GM18870 (cell line): ENCODE measurements at regions not wholly inside any gene's neighbourhood (a gene's known extent, or its start where the extent isn't known, plus 50 kb on each side); places are given as distances from the start of the nearest gene placed in this dataset.

Experiments
- ATAC-seq: cut with Tn5 transposase; IDR thresholded peaks from one replicate; pipeline ENCODE4 v1.9.1; 2021; ENCODE audit warnings: moderate library complexity; ENCODE audit not compliant: unreplicated experiment

DNA sequence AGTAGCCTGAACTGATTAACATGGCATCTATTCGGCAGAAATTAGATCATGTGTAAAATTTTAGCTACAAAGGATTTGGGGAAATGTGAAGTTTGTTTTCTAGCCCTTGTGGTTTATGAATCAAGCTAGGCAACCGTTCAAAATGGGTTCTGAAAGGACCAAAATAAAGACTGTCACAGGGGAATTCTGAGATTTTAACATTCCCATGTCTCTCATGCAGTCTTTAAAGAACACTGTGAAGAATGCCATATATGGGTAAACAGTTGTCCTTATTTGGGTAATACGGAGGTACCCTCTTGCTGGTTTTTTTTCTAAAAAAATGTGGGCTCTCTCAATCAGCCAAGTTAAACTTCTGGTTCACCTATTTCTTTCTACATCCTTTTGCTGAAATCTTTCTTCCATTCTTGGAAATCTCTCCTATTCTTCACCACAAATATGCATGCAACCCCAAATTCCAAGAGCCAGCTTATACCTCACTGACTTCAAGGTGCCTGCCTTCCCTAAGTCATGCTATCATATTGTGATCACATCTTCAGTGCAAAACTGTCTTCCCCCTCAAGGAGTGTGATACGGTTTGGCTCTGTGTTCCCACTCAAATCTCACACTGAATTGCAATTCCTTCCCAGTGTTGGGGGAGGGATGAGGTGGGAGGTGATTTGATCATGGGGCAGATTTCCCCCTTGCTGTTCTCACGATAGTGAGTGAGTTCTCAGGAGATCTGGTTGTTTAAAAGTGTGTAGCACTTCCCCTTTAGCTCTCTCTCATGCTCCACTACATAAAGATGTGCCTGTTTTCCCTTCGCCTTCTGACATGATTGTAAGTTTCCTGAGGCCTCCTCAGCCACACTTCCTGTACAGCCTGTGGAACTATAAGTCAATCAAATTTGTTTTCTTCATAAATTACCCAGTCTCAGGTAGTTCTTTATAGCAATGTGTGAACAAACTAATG, 308.7 kb downstream of the TTLL7 start:
- ATAC-seq, result no peak

DNA sequence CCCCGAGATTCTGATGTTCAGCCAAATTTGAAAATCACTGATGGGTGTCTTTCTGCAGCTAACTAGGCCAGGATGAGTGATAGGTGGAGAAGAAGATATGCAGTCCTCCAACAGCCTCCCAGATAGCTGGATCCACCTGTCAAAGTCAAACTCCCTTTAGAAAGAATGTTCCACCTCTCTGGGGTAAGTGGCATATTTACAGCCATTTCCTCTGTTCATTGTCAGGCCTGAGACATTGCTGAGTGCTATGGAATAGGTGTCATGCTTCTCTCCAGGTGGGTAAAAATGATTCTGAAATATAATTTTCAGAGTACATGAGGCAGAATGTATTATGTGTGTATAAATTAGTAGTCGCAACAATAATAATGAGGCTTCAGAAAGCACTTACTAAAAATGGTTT, 316.8 kb downstream of the TTLL7 start:
- ATAC-seq, result no peak

DNA sequence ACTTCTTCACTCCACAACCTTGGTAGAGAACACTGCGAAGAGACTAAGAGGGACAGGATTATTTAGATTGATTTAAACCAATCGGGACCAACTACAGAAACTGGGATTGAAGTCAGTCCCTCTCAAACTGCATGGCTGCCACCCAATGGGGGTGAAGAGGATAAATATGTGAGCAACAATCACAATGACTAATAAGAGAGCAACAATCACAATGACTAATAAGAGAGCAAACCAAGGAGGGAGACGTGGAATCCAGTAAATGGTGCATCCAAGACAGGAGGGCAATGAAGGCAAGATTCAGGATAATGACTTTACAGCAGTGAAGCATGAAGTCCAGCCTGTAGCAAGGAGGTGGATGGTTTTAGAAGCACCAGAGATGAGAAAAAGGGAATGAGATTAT, 322.8 kb downstream of the TTLL7 start:
- no peak for ATAC-seq

DNA sequence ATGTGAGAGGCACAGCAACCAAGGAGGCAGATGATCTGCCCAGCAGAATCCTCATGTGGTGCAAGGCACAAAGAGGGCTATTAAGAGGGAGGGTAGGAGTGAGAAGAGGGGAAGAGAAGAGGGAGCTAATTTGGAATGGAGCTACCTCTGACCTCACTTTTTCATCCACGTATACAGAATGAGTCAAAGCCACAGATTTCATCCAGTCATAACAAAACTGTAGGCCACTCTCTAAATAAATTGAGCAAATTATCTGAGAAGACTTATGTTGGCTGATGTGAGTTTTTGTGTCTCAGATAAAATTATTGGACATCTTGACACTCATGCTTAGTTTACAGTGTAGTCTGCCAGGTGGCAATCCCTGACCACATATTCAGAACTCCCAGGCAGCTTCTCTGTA, 325.6 kb downstream of the TTLL7 start:
- ATAC-seq, result peak; percentile 75

DNA sequence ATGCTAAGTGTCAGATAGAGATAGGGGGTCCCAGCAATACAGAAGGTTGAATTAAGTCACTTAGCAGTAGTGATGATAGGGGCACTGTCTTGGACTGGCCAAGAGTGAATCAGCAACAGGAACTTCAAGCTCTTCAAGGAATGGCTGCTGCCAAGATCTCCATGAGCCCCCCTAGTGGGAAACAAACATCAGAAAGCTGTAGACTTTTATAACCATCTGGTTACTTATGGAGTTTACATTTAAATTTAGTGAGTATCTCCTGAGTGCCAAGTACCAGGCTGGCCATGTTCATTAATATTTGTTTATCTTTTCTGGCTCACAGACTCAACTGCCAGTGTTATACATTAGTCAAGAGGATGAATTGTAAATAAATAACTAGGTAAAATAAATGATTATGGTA, 327.3 kb downstream of the TTLL7 start:
- no peak for ATAC-seq

DNA sequence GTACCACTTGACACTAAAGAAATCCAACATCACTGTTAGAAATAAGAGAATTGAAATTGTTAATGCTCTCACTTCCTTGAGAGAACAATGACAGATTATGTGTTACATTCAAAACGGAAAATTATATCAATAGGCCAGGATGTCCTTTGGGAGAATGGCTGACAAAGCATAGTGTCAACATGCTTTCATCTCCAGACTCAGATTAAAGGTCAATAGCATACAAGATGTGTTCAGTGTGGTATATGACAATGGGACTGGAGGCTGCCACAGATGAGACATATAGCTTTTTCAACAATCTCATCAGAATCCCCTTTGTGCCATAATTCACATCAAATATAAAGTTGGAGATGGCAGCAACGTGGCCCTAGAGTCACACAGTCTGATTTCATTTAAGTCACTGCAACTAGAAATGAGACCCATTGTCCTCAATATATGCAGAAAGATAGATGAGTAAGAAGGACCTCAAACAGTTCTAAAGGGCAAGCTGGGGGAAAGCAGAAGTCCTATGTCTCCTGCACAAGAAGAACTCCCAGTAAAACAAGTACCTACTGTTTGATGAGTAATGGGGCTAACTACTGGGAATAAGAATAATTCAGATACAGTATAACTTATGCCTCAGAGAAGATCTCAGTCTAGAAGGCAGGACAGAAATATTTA, 327.9 kb downstream of the TTLL7 start:
- no peak for ATAC-seq

DNA sequence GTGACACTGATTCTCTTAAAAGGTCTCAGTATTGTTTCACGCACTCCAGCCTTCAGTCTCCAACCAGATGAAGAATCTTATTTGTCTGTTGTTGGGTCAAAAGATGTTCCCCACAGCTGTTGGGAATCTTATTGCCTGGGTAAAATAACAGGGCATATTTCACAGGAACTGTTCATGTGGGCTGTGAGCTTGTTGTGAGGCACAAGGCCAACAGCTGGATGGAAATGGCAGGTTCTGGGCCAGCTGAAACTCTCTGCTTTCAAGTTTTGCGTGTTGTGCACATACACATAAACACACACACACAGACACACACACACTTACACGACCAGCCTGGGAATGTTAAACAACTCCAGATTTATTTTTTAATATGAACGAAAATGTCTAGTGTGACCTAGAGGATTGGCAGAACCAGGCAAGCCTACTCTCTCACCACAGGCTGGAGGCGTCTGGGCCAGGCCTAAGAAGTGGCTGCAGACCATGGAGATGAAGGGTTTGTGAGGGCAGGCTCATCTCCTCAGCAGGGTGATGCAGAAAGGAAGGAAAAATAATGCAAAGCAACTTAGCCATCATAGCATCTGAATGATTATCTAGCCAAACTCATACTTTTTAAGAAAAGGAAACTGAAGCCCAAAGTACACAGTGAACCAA, 357.0 kb downstream of the TTLL7 start:
- no peak for ATAC-seq

DNA sequence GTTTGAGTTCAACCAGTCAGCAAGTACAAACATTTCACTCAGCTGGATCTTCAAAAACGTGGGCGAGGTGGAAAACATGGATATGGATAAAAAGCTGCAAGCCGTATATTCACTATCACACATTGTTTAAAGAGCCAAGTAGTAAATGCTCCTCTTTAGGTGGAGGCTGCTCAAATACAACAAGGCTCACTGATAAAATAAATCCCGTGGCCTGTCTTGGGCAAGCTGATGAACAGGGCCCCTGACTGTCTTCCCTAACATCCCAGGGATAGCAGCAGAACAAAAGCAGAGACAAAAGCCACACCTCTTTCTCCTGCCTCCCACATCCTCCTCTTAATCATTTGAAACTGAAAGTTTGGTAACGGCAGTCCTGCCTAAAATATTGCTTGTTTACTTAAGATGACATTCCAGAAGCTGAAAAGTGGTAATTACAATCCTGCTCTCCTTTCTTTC, 357.7 kb downstream of the TTLL7 start:
- ATAC-seq, result no peak

DNA sequence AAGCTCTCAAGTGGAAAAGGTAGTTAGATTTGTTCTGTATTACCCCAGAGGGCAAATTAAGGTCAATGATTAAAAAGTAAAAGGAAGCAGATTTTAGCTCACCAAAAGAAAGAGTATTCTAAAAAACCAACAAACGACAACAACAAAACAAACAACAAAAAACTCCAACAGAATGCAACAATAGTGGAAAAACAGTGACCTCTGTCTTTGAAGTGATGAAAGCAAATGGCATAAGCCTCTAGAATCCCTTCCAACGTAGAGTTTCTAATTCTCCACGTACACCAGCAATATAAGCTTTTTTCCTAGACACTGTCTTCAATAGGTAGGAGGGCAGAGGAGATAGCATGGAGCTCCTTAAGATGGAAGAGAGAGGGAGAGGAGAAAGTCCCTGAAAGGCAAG, 359.1 kb downstream of the TTLL7 start:
- no peak for ATAC-seq

DNA sequence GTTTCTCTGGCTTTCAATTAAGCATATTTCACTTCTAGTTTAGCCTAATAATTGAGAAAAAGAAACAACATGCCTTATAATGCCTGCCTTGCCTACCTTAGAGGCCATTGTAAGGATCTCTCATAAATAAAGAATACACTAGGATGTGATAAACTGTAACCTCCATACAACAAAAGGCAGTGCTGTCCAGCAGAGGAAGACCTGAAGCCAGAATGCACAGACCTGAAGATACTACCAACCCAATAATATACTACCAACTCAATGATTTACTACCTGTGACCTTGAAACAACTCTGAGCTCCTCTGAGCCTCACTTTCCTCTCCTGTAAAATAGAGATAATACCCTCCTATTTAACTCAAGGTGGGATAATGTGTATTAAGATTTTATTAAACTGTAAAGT, 361.3 kb downstream of the TTLL7 start:
- no peak for ATAC-seq

DNA sequence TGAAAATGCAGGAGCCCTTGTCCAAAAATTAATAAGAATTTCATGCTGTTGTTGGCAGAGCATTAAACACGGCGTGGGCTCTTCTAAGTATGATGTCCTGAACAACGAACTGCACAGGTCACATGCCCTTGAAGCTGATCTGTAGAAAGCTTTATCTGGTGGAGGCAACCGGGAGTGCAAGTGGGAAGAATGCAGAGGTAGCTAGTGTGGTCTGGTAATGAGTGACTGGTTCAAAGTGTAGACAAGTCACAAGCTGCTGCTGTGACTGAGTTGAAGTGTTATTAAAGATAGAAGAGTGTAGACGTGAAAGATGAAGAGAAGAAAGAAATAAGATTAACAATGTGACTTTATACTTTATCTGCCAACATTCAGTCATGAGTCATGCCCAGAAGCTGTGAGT, 361.9 kb downstream of the TTLL7 start:
- no peak for ATAC-seq

DNA sequence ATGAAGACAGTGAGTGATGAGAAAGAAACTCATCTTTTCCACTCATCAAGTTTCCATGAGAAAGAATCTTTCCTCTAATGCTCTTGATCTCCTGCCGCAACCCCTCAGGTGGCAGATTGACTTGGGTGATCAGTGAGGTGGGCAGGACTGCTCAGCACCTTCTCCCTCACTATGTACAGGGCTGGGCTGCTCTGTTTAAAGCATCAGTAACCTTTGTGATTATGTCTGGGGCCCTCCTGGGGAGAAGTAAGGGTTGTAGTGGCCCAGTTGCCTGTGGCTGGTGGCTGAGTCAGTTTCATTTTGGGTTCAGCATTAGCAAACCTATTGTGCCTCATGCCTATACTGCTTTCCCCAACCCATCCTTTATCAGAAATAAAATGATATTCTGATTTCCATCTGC, 366.0 kb downstream of the TTLL7 start:
- no peak for ATAC-seq

DNA sequence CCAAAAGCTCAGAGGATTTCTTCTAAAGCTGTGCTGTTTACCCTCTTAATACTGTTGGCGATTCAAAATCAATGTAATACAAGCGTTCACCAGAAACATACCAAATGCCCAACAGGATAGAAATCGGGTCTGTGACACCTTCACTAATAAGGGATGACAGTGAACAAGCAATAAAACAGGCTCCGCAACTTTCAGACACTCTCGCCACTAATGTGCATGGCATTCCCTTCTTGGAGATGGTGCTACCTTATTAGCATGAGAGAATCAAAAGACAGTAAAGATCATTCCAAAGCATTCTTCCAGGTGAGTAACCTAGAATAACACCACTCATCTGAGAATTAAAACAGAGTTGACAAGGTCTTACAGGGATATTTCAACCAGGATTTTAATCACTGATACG, 367.1 kb downstream of the TTLL7 start:
- ATAC-seq, result no peak

DNA sequence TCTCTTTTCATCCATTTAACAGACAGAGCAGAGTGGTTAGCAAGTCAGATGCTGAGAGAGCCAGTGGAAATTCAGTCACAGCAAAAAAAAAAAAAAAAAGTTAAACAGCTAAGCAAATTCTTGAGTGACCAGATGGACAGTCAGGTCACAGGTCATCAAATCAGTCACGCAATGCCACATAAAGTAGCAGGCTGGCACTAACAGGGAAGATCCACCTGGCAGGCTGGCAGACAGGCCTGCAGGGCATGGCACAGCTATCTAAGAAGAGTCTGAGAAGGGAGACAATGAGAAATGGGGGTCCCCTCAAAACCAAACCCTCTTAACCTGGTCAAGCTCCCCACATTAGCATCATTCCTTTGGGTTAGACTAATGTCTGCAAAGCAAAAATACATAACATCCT, 371.9 kb downstream of the TTLL7 start:
- ATAC-seq, result no peak

DNA sequence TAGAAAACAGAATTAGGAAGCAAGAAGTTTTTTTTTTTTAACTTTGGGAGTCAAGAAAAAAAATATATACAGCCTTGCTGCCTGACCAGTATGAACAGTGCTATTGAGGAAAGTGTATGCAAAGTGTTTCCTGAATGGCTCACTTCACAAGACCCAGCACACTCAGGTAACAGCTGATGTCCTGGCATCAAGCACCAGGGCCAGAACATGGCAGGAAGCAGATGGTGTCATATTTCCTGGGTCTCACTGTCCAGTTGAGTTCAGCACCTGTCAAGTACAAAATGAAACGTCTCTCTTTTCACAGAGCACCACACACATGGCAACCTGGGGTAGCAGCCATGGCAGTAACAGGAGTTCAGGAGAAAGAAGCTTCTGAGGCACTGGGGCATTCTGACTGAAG, 372.3 kb downstream of the TTLL7 start:
- no peak for ATAC-seq

DNA sequence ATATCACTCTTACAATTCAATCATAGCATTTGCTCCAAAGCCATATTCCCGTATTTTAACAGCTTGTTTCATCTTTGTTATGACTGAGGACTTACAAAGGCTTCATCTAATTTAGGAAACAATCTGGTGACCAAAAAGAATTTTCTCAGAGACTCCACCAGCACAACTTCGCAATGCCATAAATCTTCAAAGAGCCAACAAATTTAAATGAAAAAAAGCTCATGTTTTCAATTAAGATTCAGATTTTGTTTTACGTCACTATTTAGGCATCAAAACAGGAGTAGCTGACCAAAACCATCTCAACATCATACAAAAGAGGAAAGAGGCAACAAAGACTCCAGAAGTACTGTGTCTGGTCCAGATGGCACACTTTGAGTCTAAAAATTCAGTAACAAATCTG, 373.3 kb downstream of the TTLL7 start:
- no peak for ATAC-seq

DNA sequence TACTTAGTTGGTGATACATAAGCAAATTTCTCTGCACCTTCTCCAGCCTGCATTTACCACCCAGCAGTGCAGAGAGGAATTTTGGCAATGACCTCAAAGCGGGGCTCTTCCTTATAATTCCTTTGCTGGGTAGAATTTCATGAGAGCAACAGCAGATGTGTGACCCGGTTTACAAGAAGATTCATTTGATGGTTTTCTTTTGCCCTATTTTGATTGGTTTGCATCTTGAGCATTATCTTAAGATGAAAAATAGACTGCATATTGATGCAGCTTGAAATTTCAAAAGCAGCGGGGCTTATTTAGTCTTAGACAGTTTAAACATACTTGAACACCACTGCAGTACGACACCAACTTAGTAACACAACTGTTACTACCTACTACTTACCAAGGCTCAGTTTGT, 378.9 kb downstream of the TTLL7 start:
- no peak for ATAC-seq

DNA sequence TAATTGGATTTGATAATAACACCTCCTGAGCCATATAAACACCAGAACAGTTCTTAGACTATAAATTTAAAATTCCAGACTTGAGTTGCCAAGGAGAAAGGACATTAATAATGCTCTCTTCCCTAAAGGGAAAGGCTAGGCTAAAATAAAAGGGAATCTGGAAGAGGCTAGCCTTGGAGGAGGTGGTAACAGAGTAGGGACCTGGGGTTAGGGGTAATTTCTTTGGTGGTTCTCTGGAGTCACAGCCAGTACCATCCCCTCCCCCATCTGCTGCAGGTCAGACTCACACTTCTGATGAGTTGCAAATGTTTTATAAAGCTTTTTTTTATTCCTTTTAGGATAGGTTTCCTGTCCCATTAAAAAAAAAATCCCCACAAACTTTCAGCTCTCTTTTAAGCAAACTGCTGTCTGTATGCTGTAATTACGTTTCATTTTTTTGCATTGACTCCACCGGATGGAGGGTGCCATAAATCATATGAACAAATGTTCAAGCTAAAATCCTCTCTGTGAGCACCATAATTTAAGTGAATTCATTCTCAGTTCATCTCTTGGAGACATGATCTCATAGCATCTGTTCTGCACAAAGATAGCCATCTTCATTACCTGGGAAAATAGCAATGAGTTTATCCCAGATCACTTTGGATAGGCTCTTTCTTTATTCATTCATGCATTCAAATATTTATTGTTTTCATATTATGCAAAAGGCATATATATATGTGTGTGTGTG, 379.6 kb downstream of the TTLL7 start:
- no peak for ATAC-seq

DNA sequence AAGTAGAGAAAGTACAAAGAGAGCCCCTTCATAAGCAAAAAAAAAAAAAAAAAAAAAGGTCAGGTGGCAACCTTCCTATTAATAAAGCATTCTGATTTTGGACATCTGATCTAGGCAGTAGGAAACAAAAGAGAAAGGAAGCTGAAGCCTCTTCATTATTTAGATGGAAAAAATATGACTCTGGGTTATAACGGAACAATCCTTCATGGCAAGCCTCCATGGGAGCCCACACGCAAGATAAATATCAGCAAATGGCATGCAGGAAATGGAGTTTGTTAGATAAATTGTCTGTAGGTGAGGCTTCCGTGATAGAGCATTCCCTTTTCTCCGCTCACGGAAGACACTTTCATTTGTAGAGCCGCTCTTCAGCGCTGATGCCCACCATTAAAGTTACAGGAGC, 381.0 kb downstream of the TTLL7 start:
- no peak for ATAC-seq

DNA sequence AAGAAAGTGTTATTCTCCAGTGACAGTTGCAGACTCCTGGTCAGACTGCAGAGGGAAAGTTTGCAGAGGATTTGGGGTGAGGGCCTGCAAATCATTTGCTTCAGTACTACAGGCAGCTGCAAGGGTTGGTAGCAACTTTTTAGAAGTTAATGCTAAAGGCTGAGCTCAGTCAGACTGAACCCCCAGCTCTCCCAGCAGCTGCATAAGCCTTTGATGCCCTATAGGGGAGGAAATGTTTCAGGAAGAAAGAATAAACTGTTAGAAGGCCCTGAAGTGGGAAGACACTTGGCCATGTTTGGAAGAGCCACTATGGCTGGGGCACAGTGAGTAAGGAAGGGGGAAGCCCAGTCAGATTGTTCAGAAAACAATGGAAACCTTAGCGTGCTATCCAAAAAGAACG, 383.6 kb downstream of the TTLL7 start:
- no peak for ATAC-seq

DNA sequence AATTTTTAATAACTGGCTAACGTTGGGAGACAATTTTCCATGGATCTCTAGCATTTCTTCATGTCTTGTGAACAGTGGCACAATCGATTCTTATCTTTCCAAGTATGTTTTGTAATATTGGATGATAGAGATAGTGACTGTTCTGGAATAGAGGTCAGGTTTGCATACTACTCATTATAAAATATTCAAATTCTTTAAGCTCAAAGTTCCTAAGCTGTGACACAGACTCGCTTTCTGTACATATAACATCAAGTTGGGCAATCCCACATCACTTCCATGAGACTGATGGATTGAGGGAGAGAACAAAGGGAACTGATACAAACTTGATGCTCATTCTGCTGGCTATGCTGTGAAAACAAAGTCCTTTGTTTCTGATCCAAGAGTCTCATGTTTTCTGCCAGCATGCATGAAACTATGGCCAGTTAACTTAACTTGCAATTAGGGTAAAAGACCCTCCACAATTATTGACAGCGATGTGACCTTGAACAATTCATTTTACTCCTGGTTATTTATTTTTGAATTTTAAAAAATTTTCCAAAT, 392.4 kb downstream of the TTLL7 start:
- no peak for ATAC-seq
